GM21723 (cell line): ENCODE measurements at regions not wholly inside any gene's neighbourhood (a gene's known extent, or its start where the extent isn't known, plus 50 kb on each side); places are given as distances from the start of the nearest gene placed in this dataset.
"Not testable (repeated sequence)": the region's sequence is repeated elsewhere in the genome, so short reads cannot be mapped to it uniquely, and the experiment has no call there.

Experiments
- ATAC-seq: cut with Tn5 transposase; IDR thresholded peaks from one replicate; pipeline ENCODE4 v1.9.1; 2021; ENCODE audit warnings: mild to moderate bottlenecking, moderate library complexity; ENCODE audit not compliant: unreplicated experiment

DNA sequence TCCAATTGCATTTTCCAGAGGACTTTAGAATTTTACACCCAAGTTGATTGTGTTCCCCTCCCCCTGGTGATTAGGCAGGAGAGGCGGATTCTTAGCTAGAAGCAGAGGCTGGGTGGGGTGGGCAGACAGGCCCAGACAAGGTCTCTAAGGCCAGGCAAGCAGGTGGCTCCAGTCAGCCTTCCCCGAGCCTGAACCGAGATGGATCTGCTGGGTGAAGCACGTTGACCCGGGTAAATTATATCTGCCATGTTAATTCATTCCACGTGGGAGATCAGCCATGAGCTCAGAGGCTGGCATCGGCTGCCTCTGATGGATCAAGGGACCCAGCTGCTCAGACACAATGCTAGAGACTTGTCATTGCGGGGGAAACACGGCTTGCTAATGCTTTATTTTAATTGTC lies 159.5 kb upstream of the MAFB start:
- ATAC-seq, result no peak

- ATAC-seq, result no peak
These were observed 160.4 kb upstream of the MAFB start for GRCh38 chr20:40849456-40849855.

GRCh38 chr20:40851051-40851450 lies 162.0 kb upstream of the MAFB start:
- no peak for ATAC-seq

DNA sequence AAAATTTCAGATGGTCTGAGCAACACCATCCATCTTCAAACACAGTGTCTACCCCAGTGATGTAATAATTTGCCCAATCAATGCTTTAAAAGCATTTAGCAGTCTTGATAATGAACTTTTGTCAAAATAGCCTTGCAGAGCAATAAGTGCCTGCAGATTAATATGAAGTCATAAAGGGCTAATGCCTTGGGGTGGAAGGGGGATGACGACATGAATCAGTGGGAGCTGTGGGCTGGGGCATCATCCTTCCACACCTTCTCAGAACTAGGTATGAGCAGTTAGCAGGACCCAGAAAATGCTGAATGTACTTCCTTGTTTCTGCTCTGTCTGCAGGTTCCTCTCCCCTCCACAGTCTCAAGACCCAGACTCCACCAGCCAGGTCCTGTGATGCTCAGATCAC lies 166.2 kb upstream of the MAFB start:
- no peak for ATAC-seq

DNA sequence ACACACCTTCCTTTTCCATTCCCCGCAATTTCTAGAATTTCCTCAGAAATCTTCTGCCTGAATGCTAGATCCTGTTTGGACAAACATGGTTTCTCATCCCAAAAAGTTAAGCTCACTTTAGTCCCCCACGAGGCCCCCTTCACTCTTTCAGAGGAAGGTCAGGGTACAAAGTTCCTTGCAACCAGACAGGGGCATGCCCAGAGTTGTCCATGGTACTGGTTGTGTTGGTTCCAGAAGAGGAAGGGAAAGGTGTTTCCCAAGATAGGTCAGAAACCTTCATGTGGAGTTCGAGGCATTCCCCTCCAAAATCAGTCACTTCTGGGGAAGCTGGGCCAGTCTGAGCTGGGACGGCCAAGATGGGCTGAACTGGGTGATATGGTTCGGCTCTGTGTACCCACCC lies 167.6 kb upstream of the MAFB start:
- ATAC-seq, result no peak

DNA sequence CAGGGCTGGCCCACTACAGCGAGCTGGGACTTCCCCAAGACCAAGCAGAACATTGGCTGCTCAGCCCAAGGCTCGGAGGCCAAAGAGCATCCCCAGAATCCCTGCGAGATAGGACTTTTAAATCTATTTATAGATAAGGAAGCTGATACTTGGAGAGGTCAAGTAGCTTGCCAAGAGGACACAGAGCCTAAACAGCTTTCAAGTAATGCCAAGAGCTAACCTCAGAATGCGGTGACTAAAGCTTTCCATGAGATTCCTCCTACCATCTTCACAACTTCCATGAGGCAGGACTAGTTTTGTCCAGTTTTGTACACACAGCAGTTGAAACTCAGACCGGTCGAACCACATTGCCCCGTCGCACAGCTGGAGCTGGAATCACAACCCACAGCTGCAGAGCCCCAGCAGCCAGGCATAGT lies 168.1 kb upstream of the TOP1 start:
- ATAC-seq, result no peak

DNA sequence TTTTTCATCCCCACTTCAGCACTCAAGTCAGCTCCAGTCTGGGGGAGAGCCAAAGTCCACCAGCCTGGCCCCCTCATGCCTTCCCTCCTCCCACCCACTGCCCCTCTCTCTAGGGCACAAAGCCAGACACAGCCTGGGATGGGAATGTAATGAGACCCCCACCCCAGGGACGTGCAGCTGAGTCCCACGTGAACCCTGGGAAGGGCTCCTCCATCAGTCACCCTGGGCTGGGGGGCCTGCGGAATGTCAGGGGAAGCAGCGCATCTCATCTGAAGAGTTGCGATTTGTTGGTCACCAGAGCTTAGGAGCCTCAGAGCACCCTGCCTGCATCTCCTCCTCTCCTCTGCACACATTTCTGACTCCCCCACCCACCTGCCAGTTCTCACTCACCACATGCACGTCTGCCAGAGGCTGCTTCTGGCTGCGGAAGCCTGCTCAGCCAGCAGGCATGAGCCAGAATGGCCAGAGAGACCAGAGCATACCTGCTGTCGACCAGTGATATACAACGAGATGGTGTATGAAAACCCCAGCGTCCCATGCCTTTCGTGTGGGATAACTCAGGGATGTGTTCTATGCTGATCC lies 167.1 kb upstream of the TOP1 start:
- ATAC-seq, result no peak

DNA sequence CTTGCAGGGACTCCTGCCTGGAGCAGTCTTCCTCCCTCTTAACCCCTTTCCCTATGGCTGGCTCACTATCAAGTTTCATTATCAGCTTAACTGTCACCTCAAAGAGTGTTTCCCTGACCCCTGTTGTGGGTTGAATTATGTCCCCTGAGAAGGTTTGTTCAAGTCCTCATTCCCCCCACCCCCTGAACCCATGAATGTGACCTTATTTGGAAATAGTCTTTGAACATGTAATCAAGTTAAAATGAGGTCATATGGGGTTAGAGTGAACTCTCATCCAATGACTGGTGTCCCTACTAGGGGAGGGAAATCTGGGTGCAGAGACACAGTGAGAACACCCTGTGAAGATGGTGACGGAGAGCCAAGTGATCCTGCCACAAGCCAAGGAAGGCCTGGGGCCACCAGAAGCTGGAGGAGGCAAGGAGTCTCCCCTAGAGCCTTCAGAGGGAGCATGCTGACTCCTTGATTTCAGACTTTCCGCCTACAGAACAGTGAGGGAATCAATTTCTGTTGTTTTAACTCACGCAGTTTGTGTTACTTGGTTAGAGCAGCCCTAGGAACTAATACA lies 165.2 kb upstream of the TOP1 start:
- ATAC-seq, result no peak

DNA sequence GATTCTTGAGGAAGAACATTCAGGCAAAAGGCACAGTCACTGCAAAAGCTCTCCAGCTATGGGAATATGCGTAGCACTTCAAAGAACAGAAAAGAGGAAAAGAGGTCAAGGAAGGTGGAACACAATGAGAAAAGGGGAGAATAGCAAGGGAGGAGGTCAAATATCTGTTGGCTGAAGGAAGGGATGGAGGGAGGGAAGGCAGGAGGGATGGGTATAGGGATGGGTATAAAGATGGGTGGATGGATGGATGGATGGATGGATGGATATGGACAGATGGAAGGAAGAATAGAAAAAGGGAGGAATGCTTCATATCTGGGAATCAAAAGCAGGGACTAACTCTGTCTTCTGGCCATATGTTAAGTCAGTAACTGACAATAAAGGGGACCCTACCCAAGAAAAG lies 164.2 kb upstream of the TOP1 start:
- ATAC-seq, result no peak

- ATAC-seq, result no peak
These were observed 163.5 kb upstream of the TOP1 start for GRCh38 chr20:40865095-40865494.

DNA sequence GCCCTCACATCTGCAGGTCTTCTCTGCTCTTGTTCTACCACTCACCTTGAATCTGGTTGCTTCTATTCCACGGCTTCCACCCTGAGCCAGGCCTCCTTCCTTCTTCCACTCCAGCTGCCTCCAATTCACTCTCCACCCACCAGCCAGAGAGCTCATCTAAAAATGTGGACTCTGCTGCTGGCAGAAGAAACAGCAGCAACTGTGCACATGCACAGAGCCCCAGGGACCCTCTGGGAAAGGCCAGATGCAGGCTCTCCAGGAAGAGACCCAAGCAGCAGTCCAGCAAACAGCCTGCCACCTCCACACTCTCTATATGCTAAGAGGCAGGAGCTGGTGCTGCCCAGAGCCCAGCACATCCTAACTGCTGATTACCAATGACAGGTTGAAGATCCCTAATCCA lies 162.6 kb upstream of the TOP1 start:
- ATAC-seq, result no peak

DNA sequence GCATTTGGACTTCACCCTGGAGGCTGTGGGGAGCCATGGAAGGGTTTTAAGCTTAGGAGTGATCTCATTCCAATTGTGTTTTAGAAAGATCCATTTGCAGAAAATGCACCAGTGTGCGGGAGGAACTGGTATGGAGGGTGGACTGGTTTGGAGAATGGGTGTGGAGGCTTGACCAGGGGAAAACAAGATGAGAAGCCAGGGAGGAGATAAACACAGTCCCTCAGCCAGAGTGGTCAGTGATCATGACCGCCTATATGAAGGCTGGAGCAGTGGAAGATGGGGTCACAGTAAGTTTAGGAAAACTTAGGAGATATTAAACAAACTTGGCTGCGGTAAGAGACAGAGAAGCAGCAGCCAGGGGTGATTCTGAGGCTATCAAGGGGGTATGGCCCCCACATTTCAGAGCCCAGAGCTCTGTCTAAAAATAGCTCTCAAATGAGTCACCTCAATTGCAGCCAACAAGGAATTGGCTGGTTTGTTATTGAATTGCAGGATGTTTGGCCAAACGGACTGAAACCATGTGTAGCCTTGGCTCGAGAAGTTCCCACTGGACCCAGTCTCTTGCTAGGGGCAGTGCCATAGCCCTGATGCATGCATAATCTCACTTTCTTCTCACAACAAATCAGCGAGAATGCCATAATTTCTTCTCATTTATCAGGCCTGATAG lies 159.9 kb upstream of the TOP1 start:
- no peak for ATAC-seq

GRCh38 chr20:40869218-40870147 lies 159.1 kb upstream of the TOP1 start:
- ATAC-seq, result no peak

DNA sequence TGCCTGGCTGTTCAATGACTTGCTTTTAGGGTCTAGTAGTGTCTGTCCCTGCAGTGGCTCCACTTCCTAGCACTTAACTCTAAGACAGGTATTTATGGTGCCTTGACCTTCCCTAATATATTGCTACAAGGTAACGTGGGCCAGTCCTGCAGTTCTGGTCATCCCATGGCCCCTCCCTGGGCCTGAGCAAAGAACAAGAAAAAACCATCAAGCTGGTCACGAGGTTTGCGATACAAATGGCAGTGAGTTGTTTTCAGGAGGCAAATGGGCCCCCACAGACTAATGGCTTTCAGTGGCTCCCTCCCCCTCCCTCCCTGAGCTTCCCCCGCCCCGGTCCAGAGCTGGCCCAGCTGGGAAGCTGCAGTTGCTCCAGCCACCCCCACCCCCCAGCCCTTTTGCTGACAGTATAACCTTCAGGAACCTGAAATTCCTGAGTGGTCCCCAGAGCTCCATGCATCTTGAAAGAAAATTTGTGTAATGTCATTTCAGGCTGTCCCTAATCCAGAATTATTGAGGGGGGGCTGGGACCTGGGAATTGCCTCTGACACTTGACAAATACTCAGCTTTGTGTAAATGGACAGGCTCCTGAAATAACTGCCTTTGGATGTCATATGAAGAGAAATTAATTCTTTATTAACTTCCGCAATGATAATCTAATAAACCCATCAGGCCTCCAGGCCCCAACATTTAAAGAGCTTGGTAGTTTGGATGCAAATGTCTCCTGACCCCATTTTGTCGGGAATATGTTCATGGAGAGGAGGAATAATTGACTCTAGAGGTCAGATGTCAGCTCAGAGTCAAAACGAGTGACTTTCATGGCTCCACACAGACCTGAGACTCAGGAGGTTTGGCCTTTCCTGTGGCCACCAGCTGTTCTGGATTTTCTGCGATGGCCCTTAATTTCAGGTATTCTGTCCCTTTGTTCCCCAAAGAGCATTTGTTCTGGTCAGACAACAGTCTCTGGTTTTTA lies 153.2 kb upstream of the TOP1 start:
- no peak for ATAC-seq

DNA sequence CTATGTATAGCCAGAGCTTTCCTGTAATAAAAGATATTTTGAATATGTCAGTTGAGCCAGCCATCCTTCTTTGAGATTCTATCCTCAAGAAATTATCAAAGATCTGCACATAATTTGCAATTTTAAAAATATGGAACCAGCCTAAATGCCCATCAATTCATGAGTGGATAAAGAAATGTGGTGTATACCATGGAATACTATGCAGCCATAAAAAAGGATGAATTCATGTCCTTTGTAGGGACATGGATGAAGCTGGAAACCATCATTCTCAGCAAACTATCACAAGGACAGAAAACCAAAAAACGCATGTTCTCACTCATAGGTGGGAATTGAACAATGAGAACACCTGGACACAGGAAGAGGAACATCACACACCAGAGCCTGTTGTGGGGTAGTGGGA lies 150.5 kb upstream of the TOP1 start:
- ATAC-seq, result not testable (repeated sequence)

DNA sequence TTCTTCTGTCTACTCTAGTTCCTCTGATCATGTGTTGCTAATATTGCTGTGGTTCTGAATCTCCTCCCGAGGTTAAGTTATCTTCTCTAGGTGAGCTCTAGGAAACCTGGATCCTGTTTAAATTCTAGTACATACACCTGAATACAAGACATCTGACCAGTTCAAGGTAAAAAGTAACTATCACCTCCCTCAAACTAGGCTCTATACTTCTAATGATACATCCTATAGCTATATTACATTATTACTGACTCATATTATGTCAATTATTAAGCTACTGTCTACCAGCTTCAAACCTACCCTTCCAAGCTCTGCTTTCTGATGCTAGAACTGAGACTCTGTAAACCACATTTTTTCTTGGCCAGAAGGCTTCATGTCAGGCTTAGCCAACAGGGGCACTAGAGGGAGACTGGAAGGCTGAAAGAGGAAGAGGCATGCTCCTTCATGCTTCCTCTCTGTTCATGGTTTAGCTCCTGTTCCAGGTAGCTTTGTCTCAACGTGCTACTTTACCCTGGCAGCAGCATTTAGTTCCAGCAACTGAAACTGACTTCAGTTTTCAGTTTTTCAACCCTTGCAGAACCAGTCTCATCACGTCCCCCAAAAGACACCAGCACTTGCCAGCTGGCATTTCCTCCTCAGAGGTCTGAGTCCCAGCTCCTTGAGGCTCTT lies 148.4 kb upstream of the TOP1 start:
- ATAC-seq, result no peak

GRCh38 chr20:40880729-40881109 lies 147.9 kb upstream of the TOP1 start:
- ATAC-seq, result no peak

DNA sequence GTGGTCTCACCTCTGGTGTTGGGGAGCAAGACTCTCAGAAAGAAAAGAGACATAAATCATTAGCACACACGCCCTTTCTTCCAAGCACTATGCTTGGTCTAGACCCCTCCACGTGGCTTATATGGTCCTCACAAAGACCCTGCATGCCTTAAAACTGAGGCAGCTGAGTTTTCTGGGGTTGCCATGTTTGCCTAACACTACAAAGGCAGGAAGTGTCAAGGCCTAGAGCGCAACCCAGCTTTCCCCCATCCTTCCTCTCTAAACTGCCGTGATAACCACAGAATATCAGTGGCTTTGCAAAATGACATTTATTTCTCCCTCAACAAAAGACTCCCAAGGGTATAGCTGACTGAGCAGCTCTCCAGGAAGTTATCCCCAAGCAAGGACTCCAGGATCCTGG lies 146.5 kb upstream of the TOP1 start:
- ATAC-seq, result no peak

GRCh38 chr20:40883097-40883496 lies 145.5 kb upstream of the TOP1 start:
- ATAC-seq, result no peak

GRCh38 chr20:40887105-40887504 lies 141.5 kb upstream of the TOP1 start:
- no peak for ATAC-seq
